B cell (primary cell): ENCODE measurements at regions not wholly inside any gene's neighbourhood (a gene's known extent, or its start where the extent isn't known, plus 50 kb on each side); places are given as distances from the start of the nearest gene placed in this dataset.

Source experiments
- ATAC-seq: fragments of 200-7000 bp; cut with Tn5 transposase; one replicate; pipeline ENCODE4 v1.10.0; 2021; ENCODE audit warnings: low read depth, mild to moderate bottlenecking, moderate number of reproducible peaks, moderate library complexity
- CTCF ChIA-PET: fragments of 350-600 bp; sonication (Branson Sonifier 250); formaldehyde crosslinking; loops from one replicate; lab custom pipeline; 2021; ENCODE audit warnings: antibody characterized with exemption, inconsistent platforms; lab: Charles Lee
- POLR2A ChIA-PET: fragments of 350-600 bp; sonication (Branson Sonifier 250); formaldehyde crosslinking; loops from one replicate; lab custom pipeline; 2021; ENCODE audit warnings: antibody characterized with exemption; lab: Charles Lee
- DNase-seq: peaks from one replicate; pipeline ENCODE4 v3.0.0; 2013
- H2AFZ ChIP-seq: 2 replicates; pipeline ENCODE4 v1.6.1; 2012; ENCODE audit warnings: mild to moderate bottlenecking, low read depth, low read length; ENCODE audit not compliant: insufficient read depth, poor library complexity, severe bottlenecking
- H3K27ac ChIP-seq, 2 donors: 1 replicate in 1 of 2; 2 replicates in 1 of 2; pipeline ENCODE4 v1.5.1; 2012 to 2013; ENCODE audit warnings: low read length in 2 of 2, mild to moderate bottlenecking in 2 of 2, moderate library complexity in 1 of 2
- H3K27me3 ChIP-seq, 4 experiments: fragments of 200-600 bp in 1 of 4; sonication (generic) in 1 of 4; replicated peaks in 1 of 4; 1 replicate in 2 of 4; 2 replicates in 2 of 4; pipeline versions ENCODE4 v1.6.1 to v1.7.0; 2013 to 2016; ENCODE audit warnings: low read length in 3 of 4, mild to moderate bottlenecking in 2 of 4, mixed read lengths in 1 of 4, moderate library complexity in 1 of 4; ENCODE audit not compliant: insufficient read depth in 4 of 4, control insufficient read depth in 3 of 4; ENCODE audit errors: control extremely low read depth in 1 of 4
- H3K36me3 ChIP-seq, 2 experiments: replicated peaks in 1 of 2; 1 replicate in 1 of 2; 2 replicates in 1 of 2; pipeline versions ENCODE4 v1.6.1 to v1.7.1; 2013; ENCODE audit warnings: low read length in 1 of 2; ENCODE audit not compliant: insufficient read depth in 2 of 2, control insufficient read depth in 1 of 2; ENCODE audit errors: control extremely low read depth in 1 of 2, extremely low read depth in 1 of 2
- H3K4me1 ChIP-seq, 2 donors: fragments of 200-600 bp in 1 of 2; sonication (generic) in 1 of 2; 1 replicate in 1 of 2; 2 replicates in 1 of 2; pipeline versions ENCODE4 v1.5.1 to v1.6.1; 2013 to 2017; ENCODE audit warnings: low read length in 2 of 2; ENCODE audit not compliant: control insufficient read depth in 2 of 2, insufficient read depth in 2 of 2
- H3K4me2 ChIP-seq: replicated peaks from 2 replicates; pipeline ENCODE3; 2012; ENCODE audit warnings: mild to moderate bottlenecking, low read depth, low read length; ENCODE audit not compliant: poor library complexity, severe bottlenecking
- H3K4me3 ChIP-seq, 5 experiments: fragments of 200-600 bp in 1 of 5; sonication (generic) in 1 of 5; 1 replicate in 3 of 5; 2 replicates in 2 of 5; pipeline versions ENCODE4 v1.5.1 to v1.7.0; 2011 to 2016; ENCODE audit warnings: low read length in 4 of 5, mild to moderate bottlenecking in 4 of 5, low read depth in 2 of 5, control low read depth in 1 of 5, moderate library complexity in 1 of 5; ENCODE audit not compliant: insufficient read depth in 1 of 5; ENCODE audit errors: control extremely low read depth in 1 of 5, extremely low read depth in 1 of 5
- H3K79me2 ChIP-seq: fragments of 200-600 bp; sonication (generic); one replicate; pipeline ENCODE4 v1.6.0; 2016; ENCODE audit warnings: low read length; ENCODE audit not compliant: control insufficient read depth, insufficient read depth
- H3K9ac ChIP-seq: fragments of 200-600 bp; sonication (generic); 2 replicates; pipeline ENCODE4 v1.6.1; 2017; ENCODE audit warnings: mild to moderate bottlenecking, low read length, moderate library complexity
- H3K9me3 ChIP-seq, 3 donors: one replicate each; pipeline versions ENCODE4 v1.6.1 to v1.7.1; 2013; ENCODE audit warnings: low read length in 2 of 3; ENCODE audit not compliant: control insufficient read depth in 2 of 3, insufficient read depth in 1 of 3; ENCODE audit errors: control extremely low read depth in 1 of 3
- H4K20me1 ChIP-seq: 2 replicates; pipeline ENCODE4 v1.6.0; 2012; ENCODE audit warnings: mild to moderate bottlenecking, low read length; ENCODE audit not compliant: insufficient read depth, control insufficient read depth, poor library complexity, severe bottlenecking
- H3K27ac Mint-ChIP-seq: one replicate; pipeline ENCODE4 v1.8.0; 2021; ENCODE audit warnings: mixed read lengths
- H3K27me3 Mint-ChIP-seq: one replicate; pipeline ENCODE4 v1.8.0; 2021; ENCODE audit warnings: mixed read lengths
- H3K4me1 Mint-ChIP-seq: one replicate; pipeline ENCODE4 v1.8.0; 2021; ENCODE audit warnings: mixed read lengths
- H3K4me3 Mint-ChIP-seq: one replicate; pipeline ENCODE4 v1.8.0; 2021; ENCODE audit warnings: mixed read lengths
- H3K9me3 Mint-ChIP-seq: one replicate; pipeline ENCODE4 v1.8.0; 2022; ENCODE audit warnings: mixed read lengths; ENCODE audit not compliant: insufficient read depth
- CTCF ChIP-seq: fragments of 200-600 bp; IDR thresholded peaks from one replicate; pipeline ENCODE4 v1.8.0; 2022; ENCODE audit warnings: antibody characterized with exemption, mild to moderate bottlenecking
- EZH2 ChIP-seq: IDR thresholded peaks from 2 replicates; pipeline ENCODE4 v1.6.1; 2012; ENCODE audit warnings: borderline replicate concordance, low read depth, mild to moderate bottlenecking, moderate library complexity, low read length; ENCODE audit not compliant: insufficient read depth, poor library complexity, severe bottlenecking
- whole genome bisulfite sequencing: methylation state at CpG from one replicate; pipeline ENCODE4 v1.1.5; 2013; ENCODE audit warnings: missing lambda C conversion rate; ENCODE audit not compliant: insufficient coverage; 5-methylcytosine and 5-hydroxymethylcytosine counted together
- intact Hi-C: fragments of 100-400 bp; cut with micrococcal nuclease; formaldehyde crosslinking; loops from one replicate; pipeline ENCODE4 v1.10.0; 2022

DNA sequence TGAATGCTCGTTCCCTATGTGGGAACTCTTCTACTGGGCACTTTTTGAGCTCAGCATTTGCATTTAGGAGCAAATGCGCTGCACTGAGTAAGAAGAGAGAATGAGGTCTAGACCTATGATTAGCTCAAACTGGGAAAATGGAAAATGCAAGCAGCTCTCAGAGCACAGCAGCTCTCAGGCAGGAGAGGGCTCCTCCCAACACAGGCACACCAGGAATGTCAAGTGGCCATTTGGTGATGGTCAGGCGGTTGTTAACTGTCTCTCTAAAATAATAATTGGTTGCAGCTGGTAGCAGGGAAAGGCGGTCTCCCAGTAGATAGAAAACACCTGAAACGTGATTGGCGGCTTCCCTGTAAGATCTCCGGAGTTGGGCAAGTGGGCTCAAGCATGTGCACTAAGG, 162.0 kb upstream of the ECI2 start:
- H2AFZ ChIP-seq: no peak overlapping the region
- H3K79me2 ChIP-seq: no peaks in the 10 kb centered on the region
- Mint-ChIP-seq H3K9me3 (no peaks in the 10 kb centered on the region), H3K4me1 (no peaks in the 10 kb centered on the region), H3K4me3 (no peak overlapping the region), H3K27ac (no peak overlapping the region), H3K27me3 (peaks cover 6% of the 10 kb centered on the region)
- 98% methylated on average over 7 of the region's 7 CpGs for WGBS
- H3K4me1 ChIP-seq: no peaks in the 10 kb centered on the region
- CTCF ChIA-PET: interaction anchor here (1.1 kb wide), 1 partner anchor 13 kb away, joined by 3 read pairs; no protein-coding TSS in a partner anchor
- H3K9ac ChIP-seq: no peak overlapping the region
- no peak overlapping the region for H3K4me2 ChIP-seq
- H3K4me3 ChIP-seq: no peak overlapping the region
- no peaks in the 10 kb centered on the region for H3K27me3 ChIP-seq
- no peak overlapping the region for H3K27ac ChIP-seq
- H3K9me3 ChIP-seq: peaks cover 0 to 6% (median 0%) of the 10 kb centered on the region in 3 donors
- DNase-seq (no peak), ATAC-seq (no peak)
- POLR2A ChIA-PET: no interaction called here
- intact Hi-C loops: no loop called here
- no peaks in the 10 kb centered on the region for H3K36me3 ChIP-seq
- TF ChIP-seq EZH2: no peak
- H4K20me1 ChIP-seq: no peaks in the 10 kb centered on the region

DNA sequence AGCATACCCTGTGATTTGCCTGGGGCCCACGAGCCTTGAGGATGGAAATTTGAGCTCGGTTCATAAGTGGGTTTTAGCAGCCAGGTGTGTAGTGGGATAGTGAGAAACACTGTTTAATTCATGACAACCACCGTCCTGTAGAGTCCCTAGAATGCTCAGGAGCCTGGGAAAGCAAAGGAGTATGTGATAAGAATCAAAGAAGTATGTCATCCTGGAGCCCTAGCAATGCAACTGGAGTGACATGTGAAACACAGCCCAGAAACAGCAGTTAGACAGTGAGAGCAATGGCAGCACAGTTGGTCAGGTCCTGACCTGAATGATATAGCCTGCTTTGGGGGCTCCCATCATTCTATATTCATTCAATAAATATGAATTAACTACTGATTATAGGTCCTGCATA, 161.2 kb upstream of the ECI2 start:
- ChIA-PET POLR2A (no interaction called here), CTCF (interaction anchor here (1.1 kb wide), 2 partner anchors 12 to 14 kb away, joined by 3 to 4 read pairs; no protein-coding TSS in a partner anchor)
- Histone ChIP-seq H3K4me2 (no peak overlapping the region), H4K20me1 (no peaks in the 10 kb centered on the region), H3K36me3 (no peaks in the 10 kb centered on the region), H3K27ac (no peak overlapping the region), H2AFZ (no peak overlapping the region), H3K9ac (no peak overlapping the region), H3K4me3 (no peak overlapping the region), H3K4me1 (no peaks in the 10 kb centered on the region), H3K27me3 (no peaks in the 10 kb centered on the region), H3K9me3 (peaks cover 0 to 6% (median 0%) of the 10 kb centered on the region in 3 donors), H3K79me2 (no peaks in the 10 kb centered on the region)
- Mint-ChIP-seq H3K27ac (no peak overlapping the region), H3K4me1 (no peaks in the 10 kb centered on the region), H3K27me3 (peaks cover 10% of the 10 kb centered on the region), H3K9me3 (no peaks in the 10 kb centered on the region), H3K4me3 (no peak overlapping the region)
- DNase-seq (no peak), ATAC-seq (no peak)
- TF ChIP-seq EZH2 (no peak), CTCF (no peak)
- intact Hi-C loops: no loop called here
- WGBS: 78% methylated on average over 3 of the region's 3 CpGs
